Activated CD8-positive, alpha-beta memory T cell treated with anti-CD3 and anti-CD28 coated beads for 48 hours (primary cell): ENCODE measurements at regions not wholly inside any gene's neighbourhood (a gene's known extent, or its start where the extent isn't known, plus 50 kb on each side); places are given as distances from the start of the nearest gene placed in this dataset.
"Not testable (repeated sequence)": the region's sequence is repeated elsewhere in the genome, so short reads cannot be mapped to it uniquely, and the experiment has no call there.

Experiments
- DNase-seq, 3 experiments: peaks; one replicate each; pipeline ENCODE4 v3.0.0-alpha.2; 2020; ENCODE audit warnings: low read depth in 2 of 3, low spot score in 2 of 3

- no peak for DNase-seq
Measured at GRCh38 chr11:129726179-129726578, 89.5 kb upstream of the TMEM45B start.

GRCh38 chr11:129728581-129728980 lies 87.1 kb upstream of the TMEM45B start:
- DNase-seq: no peak

GRCh38 chr11:129729216-129729615 lies 86.4 kb upstream of the TMEM45B start:
- no peak for DNase-seq

GRCh38 chr11:129729823-129730222 lies 85.8 kb upstream of the TMEM45B start:
- DNase-seq: no peak

GRCh38 chr11:129731316-129731715 lies 84.3 kb upstream of the TMEM45B start:
- no peak for DNase-seq

GRCh38 chr11:129732941-129733340 lies 82.7 kb upstream of the TMEM45B start:
- no peak for DNase-seq

- DNase-seq: no peak
Measured at GRCh38 chr11:129733384-129733783, 82.3 kb upstream of the TMEM45B start.

- no peak for DNase-seq
Measured at GRCh38 chr11:129733981-129734380, 81.7 kb upstream of the TMEM45B start.

- DNase-seq: no peak
Measured at GRCh38 chr11:129734654-129735053, 81.0 kb upstream of the TMEM45B start.

GRCh38 chr11:129737831-129738230 lies 77.8 kb upstream of the TMEM45B start:
- DNase-seq: no peak

- DNase-seq: no peak
Measured at GRCh38 chr11:129738242-129738641, 77.4 kb upstream of the TMEM45B start.

- no peak for DNase-seq
Measured at GRCh38 chr11:129739339-129739738, 76.3 kb upstream of the TMEM45B start.

GRCh38 chr11:129740125-129740719 lies 75.4 kb upstream of the TMEM45B start:
- DNase-seq: no peak

GRCh38 chr11:129743112-129743815 lies 72.4 kb upstream of the TMEM45B start:
- DNase-seq: no peak

GRCh38 chr11:129747071-129747470 lies 68.6 kb upstream of the TMEM45B start:
- no peak for DNase-seq

GRCh38 chr11:129749141-129749540 lies 66.5 kb upstream of the TMEM45B start:
- DNase-seq: no peak

- peak; percentile 41 to 75 (median 52) for DNase-seq
Measured at GRCh38 chr11:129750343-129751292, 65.0 kb upstream of the TMEM45B start.

- DNase-seq: no peak
Measured at GRCh38 chr11:129751511-129751910, 64.1 kb upstream of the TMEM45B start.

- DNase-seq: not testable (repeated sequence)
Measured at GRCh38 chr11:129763569-129763968, 52.1 kb upstream of the TMEM45B start.

- not testable (repeated sequence) for DNase-seq
Measured at GRCh38 chr11:129764204-129764603, 51.4 kb upstream of the TMEM45B start.
